H1 (cell line): ENCODE measurements at regions not wholly inside any gene's neighbourhood (a gene's known extent, or its start where the extent isn't known, plus 50 kb on each side); places are given as distances from the start of the nearest gene placed in this dataset.

ENCODE experiments used
- CTCF ChIA-PET: fragments of 300-600 bp; sonication (Branson Sonifier 250); formaldehyde crosslinking; loops from one replicate; lab custom pipeline; 2021; ENCODE audit not compliant: partially characterized antibody; lab: Charles Lee
- POLR2A ChIA-PET: fragments of 300-600 bp; sonication (Branson Sonifier 250); formaldehyde crosslinking; loops from one replicate; lab custom pipeline; 2021; ENCODE audit warnings: inconsistent platforms; ENCODE audit not compliant: partially characterized antibody; lab: Charles Lee
- DNase-seq, 2 experiments: peaks; one replicate each; pipeline versions ENCODE4 v3.0.0 to v3.0.0-alpha.2; 2010 to 2022; ENCODE audit warnings: low spot score in 2 of 2, low read depth in 1 of 2, mixed read lengths in 1 of 2
- FAIRE-seq: peaks from 2 replicates; lab custom pipeline; 2011; peaks lifted over from hg19 to GRCh38; lab: Jason Lieb, UNC
- H2AFZ ChIP-seq: 2 replicates; pipeline ENCODE4 v1.8.1; 2012; ENCODE audit warnings: low read length, inconsistent platforms
- H2AK5ac ChIP-seq: 2 replicates; pipeline ENCODE4 v1.6.1; 2013; ENCODE audit warnings: low read depth, low read length
- H2BK120ac ChIP-seq: replicated peaks from 2 replicates; pipeline ENCODE3; 2013; ENCODE audit warnings: low read depth, low read length, inconsistent platforms
- H2BK12ac ChIP-seq: 2 replicates; pipeline ENCODE4 v1.6.1; 2013; ENCODE audit warnings: low read depth, low read length
- H2BK15ac ChIP-seq: 2 replicates; pipeline ENCODE4 v1.6.1; 2013; ENCODE audit warnings: low read length
- H2BK20ac ChIP-seq: 2 replicates; pipeline ENCODE4 v1.6.1; 2013; ENCODE audit warnings: low read length
- H2BK5ac ChIP-seq: 2 replicates; pipeline ENCODE4 v1.6.1; 2013; ENCODE audit warnings: low read depth, low read length
- H3K14ac ChIP-seq: 2 replicates; pipeline ENCODE4 v1.6.1; 2013; ENCODE audit warnings: inconsistent platforms; ENCODE audit not compliant: insufficient read length
- H3K18ac ChIP-seq: 2 replicates; pipeline ENCODE4 v1.6.1; 2013; ENCODE audit warnings: low read length; ENCODE audit errors: extremely low read depth
- H3K23ac ChIP-seq: 2 replicates; pipeline ENCODE4 v1.6.1; 2013; ENCODE audit warnings: inconsistent platforms; ENCODE audit not compliant: insufficient read length
- H3K23me2 ChIP-seq: 2 replicates; pipeline ENCODE4 v1.6.1; 2013; ENCODE audit warnings: low read depth, low read length
- H3K27ac ChIP-seq: 2 replicates; pipeline ENCODE4 v1.6.1; 2011; ENCODE audit warnings: low read depth, low read length, inconsistent platforms
- H3K27me3 ChIP-seq, 4 experiments: replicated peaks in 1 of 4; 1 replicate in 1 of 4; 2 replicates in 3 of 4; pipeline versions ENCODE4 v1.6.1 to v1.8.1; 2011 to 2013; ENCODE audit warnings: low read length in 3 of 4, mild to moderate bottlenecking in 3 of 4, inconsistent platforms in 2 of 4, mixed read lengths in 2 of 4, moderate library complexity in 1 of 4; ENCODE audit not compliant: control insufficient read depth in 3 of 4, insufficient read depth in 3 of 4; ENCODE audit errors: extremely low read depth in 1 of 4
- H3K36me3 ChIP-seq, 4 experiments: 2 replicates each; pipeline versions ENCODE4 v1.6.1 to v1.8.1; 2011 to 2013; ENCODE audit warnings: mild to moderate bottlenecking in 4 of 4, low read length in 3 of 4, moderate library complexity in 2 of 4, control low read depth in 1 of 4, inconsistent platforms in 1 of 4; ENCODE audit not compliant: insufficient read depth in 4 of 4, control insufficient read depth in 2 of 4
- H3K4ac ChIP-seq: replicated peaks from 2 replicates; pipeline ENCODE3; 2013; ENCODE audit warnings: low read length, low read depth, mixed read lengths, inconsistent platforms; ENCODE audit not compliant: insufficient read length
- H3K4me1 ChIP-seq, 4 experiments: replicated peaks in 1 of 4; 1 replicate in 1 of 4; 2 replicates in 3 of 4; pipeline versions ENCODE4 v1.6.1 to v1.8.1; 2011 to 2013; ENCODE audit warnings: low read length in 3 of 4, inconsistent platforms in 2 of 4, mixed read lengths in 1 of 4; ENCODE audit not compliant: insufficient read depth in 4 of 4, control insufficient read depth in 3 of 4
- H3K4me2 ChIP-seq, 2 experiments: 2 replicates each; pipeline versions ENCODE4 v1.6.1 to v1.8.1; 2011 to 2013; ENCODE audit warnings: low read depth in 2 of 2, low read length in 2 of 2, control low read depth in 1 of 2, inconsistent platforms in 1 of 2, mild to moderate bottlenecking in 1 of 2; ENCODE audit not compliant: insufficient read depth in 1 of 2
- H3K4me3 ChIP-seq, 4 experiments: fragments of 200-600, 300-600 bp in 1 of 4; sonication (generic), shearing (Covaris generic), sonication (Bioruptor Twin) in 1 of 4; 2 replicates each; pipeline versions ENCODE4 v1.5.1 to v1.8.1; 2011 to 2016; ENCODE audit warnings: low read length in 4 of 4, low read depth in 3 of 4, control low read depth in 2 of 4, inconsistent platforms in 2 of 4, mild to moderate bottlenecking in 2 of 4, mixed read lengths in 1 of 4, moderate library complexity in 1 of 4; ENCODE audit not compliant: insufficient read depth in 2 of 4; ENCODE audit errors: extremely low read depth in 1 of 4
- H3K56ac ChIP-seq: replicated peaks from 2 replicates; pipeline ENCODE3; 2013; ENCODE audit warnings: low read depth, mild to moderate bottlenecking, mixed read lengths, low read length, inconsistent platforms; ENCODE audit not compliant: insufficient read length
- H3K79me1 ChIP-seq: 2 replicates; pipeline ENCODE4 v1.6.1; 2013; ENCODE audit warnings: low read depth, low read length, control low read depth
- H3K79me2 ChIP-seq, 2 experiments: 2 replicates each; pipeline versions ENCODE4 v1.6.1 to v1.8.1; 2012 to 2013; ENCODE audit warnings: low read length in 2 of 2, mild to moderate bottlenecking in 2 of 2, inconsistent platforms in 1 of 2; ENCODE audit not compliant: insufficient read depth in 2 of 2, control insufficient read depth in 1 of 2
- H3K9ac ChIP-seq, 4 experiments: replicated peaks in 1 of 4; 1 replicate in 1 of 4; 2 replicates in 3 of 4; pipeline versions ENCODE4 v1.6.1 to v1.8.1; 2011 to 2013; ENCODE audit warnings: low read depth in 3 of 4, low read length in 3 of 4, control low read depth in 2 of 4, mild to moderate bottlenecking in 2 of 4, moderate library complexity in 2 of 4, inconsistent platforms in 1 of 4; ENCODE audit errors: extremely low read depth in 1 of 4
- H3K9me3 ChIP-seq, 2 experiments: 2 replicates each; pipeline versions ENCODE4 v1.6.1 to v1.8.1; 2012 to 2013; ENCODE audit warnings: mild to moderate bottlenecking in 2 of 2, moderate library complexity in 2 of 2, control low read depth in 1 of 2, inconsistent platforms in 1 of 2, low read depth in 1 of 2, low read length in 1 of 2, mixed read lengths in 1 of 2; ENCODE audit not compliant: insufficient read depth in 2 of 2
- H4K20me1 ChIP-seq, 2 experiments: replicated peaks in 1 of 2; 2 replicates each; pipeline versions ENCODE3 to v1.8.1; 2011 to 2013; ENCODE audit warnings: inconsistent platforms in 2 of 2, low read length in 2 of 2, mild to moderate bottlenecking in 1 of 2; ENCODE audit not compliant: insufficient read depth in 2 of 2, control insufficient read depth in 1 of 2
- H4K5ac ChIP-seq: 2 replicates; pipeline ENCODE4 v1.6.1; 2013; ENCODE audit warnings: low read length, low read depth, mixed read lengths, inconsistent platforms; ENCODE audit not compliant: insufficient read length
- H4K8ac ChIP-seq: 2 replicates; pipeline ENCODE4 v1.8.0; 2013; ENCODE audit warnings: mild to moderate bottlenecking, moderate library complexity, low read length, inconsistent platforms; ENCODE audit not compliant: insufficient read depth; ENCODE audit errors: extremely low read depth
- H4K91ac ChIP-seq: replicated peaks from 2 replicates; pipeline ENCODE3; 2013; ENCODE audit warnings: low read length, mixed read lengths, inconsistent platforms; ENCODE audit not compliant: insufficient read length
- EGR1 ChIP-seq: IDR thresholded peaks from 2 replicates; pipeline ENCODE4 v1.6.1; 2011; ENCODE audit warnings: low read depth, low read length, borderline replicate concordance
- HDAC6 ChIP-seq: IDR thresholded peaks from one replicate; pipeline ENCODE4 v1.7.1; 2012; ENCODE audit warnings: low read depth, mild to moderate bottlenecking, inconsistent platforms, low read length, moderate library complexity
- KDM4A ChIP-seq: IDR thresholded peaks from one replicate; pipeline ENCODE4 v1.7.1; 2012; ENCODE audit warnings: low read depth, mild to moderate bottlenecking, moderate library complexity, low read length, inconsistent platforms; ENCODE audit not compliant: severe bottlenecking
- RAD21 ChIP-seq, 2 experiments: IDR thresholded peaks in 1 of 2; conservative IDR thresholded peaks in 1 of 2; 2 replicates each; pipeline ENCODE4 v1.6.1; 2011; ENCODE audit warnings: low read depth in 2 of 2, low read length in 2 of 2, improper control_type of control experiment in 1 of 2, inconsistent platforms in 1 of 2, mild to moderate bottlenecking in 1 of 2, moderate library complexity in 1 of 2
- RBBP5 ChIP-seq: IDR thresholded peaks from 2 replicates; pipeline ENCODE4 v1.7.1; 2012; ENCODE audit warnings: low read depth, mild to moderate bottlenecking, inconsistent platforms, low read length, moderate library complexity, borderline replicate concordance
- RXRA ChIP-seq: IDR thresholded peaks from 2 replicates; pipeline ENCODE4 v1.6.1; 2011; ENCODE audit warnings: low read depth, mild to moderate bottlenecking, low read length, moderate library complexity; ENCODE audit not compliant: insufficient read depth
- SIN3A ChIP-seq, 2 experiments: IDR thresholded peaks in 1 of 2; conservative IDR thresholded peaks in 1 of 2; 2 replicates each; pipeline ENCODE4 v1.6.1; 2011 to 2012; ENCODE audit warnings: low read length in 2 of 2, improper control_type of control experiment in 1 of 2, low read depth in 1 of 2, mild to moderate bottlenecking in 1 of 2
- SIRT6 ChIP-seq: IDR thresholded peaks from one replicate; pipeline ENCODE4 v1.7.1; 2012; ENCODE audit warnings: low read length, inconsistent platforms
- SIX5 ChIP-seq: IDR thresholded peaks from 2 replicates; pipeline ENCODE4 v1.6.1; 2011; ENCODE audit warnings: mild to moderate bottlenecking, low read depth, low read length
- SP2 ChIP-seq: IDR thresholded peaks from 2 replicates; pipeline ENCODE4 v1.6.1; 2012; ENCODE audit warnings: mild to moderate bottlenecking, low read length, inconsistent platforms
- SRF ChIP-seq: IDR thresholded peaks from 2 replicates; pipeline ENCODE4 v1.6.1; 2011; ENCODE audit warnings: mild to moderate bottlenecking, low read depth, low read length, moderate library complexity
- TAF7 ChIP-seq: optimal IDR thresholded peaks from 2 replicates; pipeline ENCODE3; 2011; ENCODE audit warnings: low read depth, mild to moderate bottlenecking, inconsistent platforms, low read length, moderate library complexity, borderline replicate concordance
- TCF12 ChIP-seq: IDR thresholded peaks from 2 replicates; pipeline ENCODE4 v1.6.1; 2011; ENCODE audit warnings: low read depth, mild to moderate bottlenecking, low read length
- YY1 ChIP-seq: IDR thresholded peaks from 2 replicates; pipeline ENCODE4 v1.6.1; 2011; ENCODE audit warnings: low read depth, mild to moderate bottlenecking, low read length
- WGBS, 2 experiments: shearing (Covaris generic) in 1 of 2; methylation state at CpG; one replicate each; pipeline versions ENCODE4 v1.1.6 to v1.1.7; 2013 to 2015; ENCODE audit warnings: low lambda C conversion rate in 2 of 2, mixed read lengths in 2 of 2, inconsistent platforms in 1 of 2, low coverage in 1 of 2, missing lambda C conversion rate in 1 of 2; ENCODE audit not compliant: insufficient replicate concordance in 2 of 2, insufficient coverage in 1 of 2, insufficient read length in 1 of 2; ENCODE audit errors: extremely low coverage in 1 of 2, missing lambda C conversion rate in 1 of 2; 5-methylcytosine and 5-hydroxymethylcytosine counted together

- H3K4me3 ChIP-seq: no peak overlapping the region
- no peaks in the 10 kb centered on the region for H3K27me3 ChIP-seq
- H3K79me2 ChIP-seq: no peaks in the 10 kb centered on the region
- H4K20me1 ChIP-seq: no peaks in the 10 kb centered on the region
- no peak overlapping the region for H3K56ac ChIP-seq
- no peak overlapping the region for H2BK12ac ChIP-seq
- CTCF ChIA-PET: interaction anchor here (0.8 to 1.2 kb wide), 2 partner anchors 14 to 62 kb away, joined by 3 to 4 read pairs; no protein-coding TSS in a partner anchor
- H2BK5ac ChIP-seq: no peak overlapping the region
- no peak overlapping the region for H3K14ac ChIP-seq
- no peaks in the 10 kb centered on the region for H3K79me1 ChIP-seq
- WGBS, 2 experiments: 71% methylated on average over 4 of the region's 4 CpGs; no CpG with 5 or more reads in 1 of the 2 experiments
- no peak overlapping the region for H2BK120ac ChIP-seq
- 0 out of 4 replicates have a peak overlapping the region, but pooled peaks of 1 of the 2 experiments have one; percentile 23 for H3K4me2 ChIP-seq
- POLR2A ChIA-PET: interaction anchor here (1.0 kb wide), 1 partner anchor 12 kb away, joined by 4 read pairs; no protein-coding TSS in a partner anchor
- no peak overlapping the region for H3K27ac ChIP-seq
- H3K23ac ChIP-seq: no peak overlapping the region
- H3K9ac ChIP-seq: no peak overlapping the region
- peak overlapping the region; percentile 18; the same call in 1 of the 2 replicates for H2BK15ac ChIP-seq
- H2BK20ac ChIP-seq: no peak overlapping the region
- FAIRE-seq (no peak), DNase-seq (no peak)
- no peak overlapping the region for H3K4ac ChIP-seq
- H2AFZ ChIP-seq: peak overlapping the region; percentile 98
- peaks cover 2 to 12% (median 6%) of the 10 kb centered on the region in 4 experiments; a peak in 2 of 7 replicates for H3K4me1 ChIP-seq
- no peak overlapping the region for H4K5ac ChIP-seq
- no peak overlapping the region for H4K91ac ChIP-seq
- H3K9me3 ChIP-seq: peaks cover 6 to 12% of the 10 kb centered on the region in 2 experiments; a peak in 2 of 4 replicates
- H3K36me3 ChIP-seq: no peaks in the 10 kb centered on the region
- no peak overlapping the region for H2AK5ac ChIP-seq
- H3K18ac ChIP-seq: no peak overlapping the region
- no peaks in the 10 kb centered on the region for H3K23me2 ChIP-seq
- no peak overlapping the region for H4K8ac ChIP-seq
- no peak for TF ChIP-seq EGR1
- no peak for TF ChIP-seq YY1
- no peak for TF ChIP-seq RXRA
- no peak for TF ChIP-seq TCF12
- TF ChIP-seq SIX5: no peak
- TF ChIP-seq SP2: no peak
- TF ChIP-seq KDM4A: no peak
- no peak for TF ChIP-seq TAF7
- TF ChIP-seq HDAC6: no peak
- TF ChIP-seq RBBP5: no peak
- TF ChIP-seq RAD21 (IDR thresholded peaks at IDR 0.05 in 1 of 2, conservative IDR thresholded peaks at IDR 0.05 in 1 of 2; ENCODE audit: low read depth in 2 of 2, low read length in 2 of 2): no peak
- TF ChIP-seq SIN3A (conservative IDR thresholded peaks at IDR 0.05 in 1 of 2, IDR thresholded peaks at IDR 0.05 in 1 of 2; ENCODE audit: low read depth in 1 of 2, low read length in 2 of 2): no peak
- no peak for TF ChIP-seq SRF
- TF ChIP-seq SIRT6: no peak
These were observed 322.1 kb downstream of the FAM170A start for GRCh38 chr5:119951330-119951934.
